HG02852 (cell line): ENCODE measurements at regions not wholly inside any gene's neighbourhood (a gene's known extent, or its start where the extent isn't known, plus 50 kb on each side); places are given as distances from the start of the nearest gene placed in this dataset.

ENCODE experiments used
- ATAC-seq: cut with Tn5 transposase; IDR thresholded peaks from one replicate; pipeline ENCODE4 v1.9.1; 2021; ENCODE audit warnings: mild to moderate bottlenecking, moderate library complexity; ENCODE audit not compliant: unreplicated experiment

DNA sequence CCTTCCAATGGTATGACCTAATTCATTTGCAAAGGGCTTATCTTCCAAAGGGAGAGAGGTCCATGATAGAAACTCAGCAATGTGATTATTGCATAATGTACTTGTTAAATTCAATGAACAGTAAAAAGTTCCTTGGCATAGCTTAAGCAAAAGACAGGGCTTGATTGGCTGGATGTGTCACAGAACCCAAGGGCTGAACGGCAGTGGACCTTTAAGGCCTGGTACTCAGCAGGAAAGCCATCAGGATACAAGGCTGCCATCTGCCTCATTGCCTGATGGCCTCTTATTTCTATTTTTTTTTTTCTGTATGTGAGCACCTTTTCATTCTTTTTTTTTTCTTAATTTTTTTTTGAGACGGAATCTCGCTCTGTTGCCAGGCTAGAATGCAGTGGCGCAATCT lies 208.9 kb upstream of the WSCD1 start:
- no peak for ATAC-seq

DNA sequence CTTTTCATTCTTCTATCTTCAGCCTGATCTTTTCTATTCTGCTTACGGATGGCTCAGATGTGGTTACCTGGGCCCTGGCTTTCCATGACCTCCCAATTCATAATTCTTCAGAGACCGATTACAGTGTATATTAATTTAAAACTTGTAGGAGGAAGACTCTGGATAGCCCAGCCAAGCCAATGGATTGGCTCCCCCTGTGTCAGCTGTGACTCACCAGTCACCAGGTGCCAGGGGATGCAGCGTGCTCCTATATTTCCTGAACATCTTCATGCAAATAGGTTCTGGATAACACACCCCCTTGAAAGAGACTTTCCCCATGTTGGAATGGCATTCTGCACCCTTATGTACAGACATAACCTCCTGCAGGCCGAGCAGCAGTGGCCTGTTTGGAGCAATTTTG lies 208.3 kb upstream of the WSCD1 start:
- no peak for ATAC-seq

DNA sequence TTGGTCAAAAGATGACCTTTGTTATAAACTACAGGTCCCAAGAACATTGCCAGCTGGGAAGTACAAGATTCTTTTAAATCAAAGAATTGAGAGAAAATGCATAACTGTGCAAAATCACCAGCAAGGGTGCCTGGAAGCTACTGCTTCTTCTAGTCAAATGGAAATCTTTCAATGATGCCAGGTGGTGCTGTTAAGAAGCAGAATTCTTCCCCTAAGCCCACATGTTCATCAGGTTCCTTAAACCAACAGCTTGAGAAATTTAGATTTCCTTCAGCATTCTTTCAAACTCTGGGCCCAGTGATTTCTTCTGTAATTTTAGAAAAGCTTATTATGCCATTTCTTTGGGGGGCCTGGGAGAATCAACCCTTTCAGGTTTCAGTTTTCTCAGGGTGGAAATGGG lies 207.8 kb upstream of the WSCD1 start:
- ATAC-seq, result no peak

DNA sequence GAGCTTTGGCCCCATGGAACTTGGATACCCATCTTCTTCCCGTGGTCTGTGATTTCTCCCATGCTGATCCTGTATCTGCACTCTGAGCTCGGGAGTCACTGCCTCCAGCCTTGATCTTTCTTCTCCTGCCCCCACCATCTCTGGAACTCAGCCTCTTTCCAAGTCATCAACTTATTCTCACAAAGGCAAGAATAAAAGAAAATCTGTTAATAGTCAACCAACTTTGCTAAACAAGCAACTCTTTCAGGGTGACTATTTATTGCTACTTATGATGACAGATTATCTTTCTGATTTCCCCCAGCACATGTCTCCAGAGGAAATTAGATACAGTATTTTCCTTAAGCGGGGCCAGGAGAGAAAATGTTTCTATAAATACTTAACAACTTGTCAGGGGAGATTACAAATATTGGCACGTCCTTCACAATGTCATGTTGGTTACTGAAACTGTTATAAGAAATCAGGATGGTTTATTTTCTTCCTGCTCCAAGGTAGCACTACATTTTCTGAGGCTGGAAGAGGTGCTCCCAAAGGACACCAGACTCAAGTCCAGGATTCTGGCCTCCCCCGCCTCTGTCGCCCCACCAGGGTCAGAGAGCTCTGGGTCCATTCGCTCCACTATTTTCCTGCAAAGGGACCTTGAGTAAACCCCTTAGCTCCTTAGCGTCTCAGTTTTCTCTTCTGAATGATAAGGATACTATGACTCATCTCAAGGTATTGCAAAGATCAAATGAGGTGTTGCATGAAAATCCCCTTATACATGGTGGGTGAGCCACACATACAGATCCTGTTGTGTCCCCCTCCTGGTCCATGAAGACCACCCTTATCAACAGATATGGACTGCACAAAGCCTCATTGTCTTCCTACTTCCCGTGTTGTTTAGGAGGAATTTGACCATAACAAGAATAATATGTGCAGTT lies 205.2 kb upstream of the WSCD1 start:
- ATAC-seq, result no peak

DNA sequence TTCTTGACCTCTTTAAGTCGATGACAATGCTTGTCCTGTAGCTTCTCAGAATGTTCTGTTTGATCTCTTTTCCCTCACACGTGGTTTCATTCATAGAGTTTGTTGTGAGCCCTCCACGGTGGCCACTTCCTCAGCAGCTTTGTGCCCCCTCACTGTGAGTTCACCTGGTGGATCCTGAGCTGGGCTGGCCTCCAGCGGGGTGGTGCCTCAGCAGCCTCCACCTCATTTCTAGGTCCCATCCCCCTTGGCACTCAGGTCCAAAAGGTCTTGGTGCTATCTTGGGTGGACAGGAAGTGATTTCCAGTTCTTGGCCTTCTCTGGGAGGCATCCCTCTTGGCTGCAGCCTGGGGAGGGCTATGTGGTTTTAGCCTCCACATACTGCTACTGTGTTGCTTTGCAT lies 203.2 kb upstream of the WSCD1 start:
- ATAC-seq, result no peak

DNA sequence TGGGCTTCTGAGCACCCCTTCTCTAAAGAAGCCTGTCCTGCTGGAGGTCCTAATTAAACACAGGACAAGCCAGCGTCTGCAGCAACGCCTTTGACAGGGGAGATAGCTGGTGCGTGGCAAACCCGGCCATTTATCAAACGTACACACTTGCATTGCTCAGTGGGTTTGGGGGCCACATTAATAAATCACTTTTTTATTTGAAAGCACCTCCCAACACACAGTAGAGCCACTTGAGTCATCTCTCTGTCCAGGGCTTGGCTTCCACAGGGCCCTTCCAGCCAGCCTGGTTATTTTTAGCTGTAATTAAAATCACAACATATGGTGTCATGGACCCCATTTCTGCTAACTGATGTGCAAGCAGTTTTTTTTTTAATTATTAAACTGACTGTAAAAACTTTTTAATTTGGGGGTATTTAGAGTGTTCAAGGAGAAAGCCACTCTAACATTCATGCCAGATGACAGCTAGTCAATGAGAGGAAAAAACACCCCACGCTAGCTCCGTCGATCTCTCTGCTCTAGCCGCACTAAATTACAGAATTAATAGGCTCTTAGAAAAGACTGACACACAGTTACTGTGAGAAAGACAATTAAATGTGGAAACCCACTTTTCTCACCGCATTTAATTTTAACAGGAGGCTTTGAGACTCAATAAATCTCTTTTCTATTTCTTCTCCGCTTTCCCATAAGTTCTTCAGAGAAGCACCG lies 201.0 kb upstream of the WSCD1 start:
- no peak for ATAC-seq

DNA sequence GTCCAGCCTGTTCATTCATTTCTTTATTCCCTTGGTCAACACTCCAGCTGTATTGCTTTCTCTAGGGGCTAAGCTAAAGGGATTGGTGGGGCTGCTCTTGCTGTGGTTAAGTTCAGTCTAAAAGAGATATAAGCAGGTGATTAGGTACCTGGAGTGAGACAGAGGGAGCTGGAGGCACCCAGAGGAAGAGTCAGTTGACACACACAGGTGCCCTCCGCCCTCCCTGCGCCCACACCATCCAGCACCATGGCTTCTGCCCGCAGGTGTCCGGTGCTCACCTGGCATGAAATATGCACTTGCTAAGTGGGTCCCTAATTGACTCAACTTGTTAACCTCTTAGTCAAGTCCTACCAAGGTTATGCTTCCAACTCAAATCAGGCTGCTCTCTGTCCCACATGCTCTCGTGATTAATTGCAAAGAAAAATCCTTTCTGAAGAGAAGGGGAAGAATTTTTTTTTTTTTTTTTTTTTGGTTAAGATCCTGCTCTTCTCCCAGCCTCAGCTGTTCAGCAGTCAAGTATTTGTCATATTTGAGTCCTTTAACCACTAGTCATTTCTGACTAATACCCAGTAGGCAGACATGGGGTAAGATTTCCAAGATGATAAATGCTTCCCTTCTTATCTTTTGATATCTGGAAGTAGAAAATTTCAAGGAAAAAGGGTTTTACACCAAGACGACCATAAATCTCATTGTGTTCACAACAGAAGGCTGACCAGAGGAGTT lies 199.8 kb upstream of the WSCD1 start:
- no peak for ATAC-seq

DNA sequence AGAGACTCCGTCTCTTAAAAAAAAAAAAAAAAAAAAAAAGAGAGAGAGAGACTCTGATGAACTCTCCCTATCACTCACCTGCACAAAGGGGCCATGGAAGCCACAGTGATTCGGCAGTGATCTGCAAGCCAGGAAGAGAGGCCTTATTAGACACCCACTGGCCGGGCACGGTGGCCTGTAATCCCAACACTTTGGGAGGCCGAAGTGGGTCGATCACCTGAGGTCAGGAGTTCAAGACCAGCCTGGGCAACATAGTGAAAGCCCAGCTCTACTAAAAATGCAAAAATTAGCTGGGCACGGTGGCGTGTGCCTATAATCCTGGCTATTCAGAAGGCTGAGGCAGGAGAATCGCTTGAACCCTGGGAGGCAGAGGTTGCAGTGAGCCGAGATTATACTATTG lies 198.5 kb upstream of the WSCD1 start:
- ATAC-seq, result no peak

DNA sequence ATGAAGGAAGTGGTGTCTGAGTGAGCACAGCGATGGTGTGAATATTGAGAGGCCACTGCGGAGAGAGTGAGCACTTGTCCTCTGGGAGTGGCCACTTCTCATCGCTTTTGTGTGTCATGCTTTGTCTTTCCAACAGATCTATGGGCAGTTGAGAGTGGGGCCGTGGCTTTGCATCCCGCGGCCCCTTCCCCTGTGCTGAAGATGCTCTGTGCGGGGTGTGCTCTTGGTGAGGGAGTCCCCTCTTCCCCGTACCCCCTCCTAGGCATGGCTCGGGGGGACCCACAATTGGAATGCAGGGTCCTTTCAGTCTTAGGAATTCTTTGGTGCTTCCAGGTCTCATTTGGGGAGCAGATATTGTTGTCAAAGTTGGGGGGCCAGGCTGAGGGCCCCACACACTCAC lies 197.3 kb upstream of the WSCD1 start:
- ATAC-seq, result no peak

DNA sequence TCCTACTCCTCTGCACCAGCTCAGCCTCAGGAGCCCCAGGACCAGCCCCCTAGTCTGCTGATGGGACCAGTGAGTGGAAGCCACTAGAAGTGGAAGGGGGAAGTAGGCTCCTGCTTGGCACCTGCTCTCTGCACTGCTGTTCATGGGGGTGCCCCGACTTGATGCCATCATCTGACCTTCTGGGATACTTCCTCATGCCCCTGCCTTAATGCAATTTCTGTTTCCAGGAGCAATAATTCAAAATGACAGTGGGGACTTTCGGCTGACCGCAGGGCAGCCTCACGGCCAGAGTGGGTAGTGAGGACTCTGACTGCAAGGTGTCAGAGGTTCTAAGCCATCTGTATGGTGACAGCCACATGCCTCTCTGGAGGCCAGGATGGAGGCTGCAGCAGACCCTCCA lies 196.4 kb upstream of the WSCD1 start:
- ATAC-seq, result no peak

DNA sequence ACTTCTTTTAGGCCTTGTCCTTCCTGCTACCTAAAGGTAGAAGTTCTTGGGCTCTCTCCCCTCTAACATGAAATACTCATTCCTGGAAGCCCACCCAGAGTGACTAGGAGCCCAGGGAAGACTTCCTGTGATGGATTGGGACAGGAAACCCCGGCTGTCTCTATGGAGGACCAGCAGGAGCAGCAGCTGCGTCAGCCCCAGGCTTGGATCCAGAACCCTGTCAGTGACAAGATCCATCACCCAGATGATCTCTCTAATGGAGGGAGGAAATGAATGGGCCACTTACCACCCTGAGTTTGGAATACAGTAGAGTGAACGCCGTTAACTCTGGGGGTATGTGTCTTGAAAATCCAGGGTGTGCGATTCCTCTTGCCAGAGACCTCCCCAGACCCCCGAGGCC lies 195.7 kb upstream of the WSCD1 start:
- no peak for ATAC-seq

DNA sequence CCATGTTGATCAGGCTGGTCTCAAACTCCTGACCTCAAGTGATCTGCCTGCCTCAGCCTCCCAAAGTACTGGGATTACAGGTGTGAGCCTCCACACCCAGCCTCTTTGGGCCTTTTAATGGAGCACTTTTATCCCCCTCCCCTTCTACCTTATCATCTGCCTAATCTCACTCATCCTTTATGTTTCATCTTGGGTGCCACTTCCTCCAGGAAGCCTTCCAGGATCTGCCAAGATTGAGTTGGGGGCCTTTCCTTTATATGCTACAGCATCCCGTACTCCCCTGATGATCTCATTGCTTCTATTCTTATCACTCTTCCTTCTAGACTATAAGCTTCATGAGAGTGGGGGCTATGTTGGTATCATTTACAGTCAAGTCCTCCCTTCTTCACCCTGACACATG lies 192.8 kb upstream of the WSCD1 start:
- no peak for ATAC-seq

DNA sequence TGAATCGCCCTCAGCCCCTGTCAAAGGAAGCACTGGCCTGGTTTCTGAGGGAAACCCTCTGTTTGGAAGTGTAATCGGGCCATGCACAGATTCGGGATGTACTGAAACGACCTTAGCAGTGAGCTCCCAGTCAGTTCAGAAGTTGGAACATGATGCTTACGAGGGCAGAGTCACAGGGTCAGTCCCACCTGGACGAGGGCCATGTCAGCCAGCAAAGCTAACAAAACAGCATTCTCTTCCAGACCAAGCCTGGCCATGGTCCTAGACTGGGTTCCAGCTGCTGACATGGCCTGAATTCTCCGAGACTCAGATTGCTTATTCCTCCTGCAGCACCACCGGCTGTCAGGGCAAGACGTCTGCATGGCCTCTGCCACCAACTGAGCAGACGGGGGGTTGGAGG lies 192.2 kb upstream of the WSCD1 start:
- no peak for ATAC-seq

DNA sequence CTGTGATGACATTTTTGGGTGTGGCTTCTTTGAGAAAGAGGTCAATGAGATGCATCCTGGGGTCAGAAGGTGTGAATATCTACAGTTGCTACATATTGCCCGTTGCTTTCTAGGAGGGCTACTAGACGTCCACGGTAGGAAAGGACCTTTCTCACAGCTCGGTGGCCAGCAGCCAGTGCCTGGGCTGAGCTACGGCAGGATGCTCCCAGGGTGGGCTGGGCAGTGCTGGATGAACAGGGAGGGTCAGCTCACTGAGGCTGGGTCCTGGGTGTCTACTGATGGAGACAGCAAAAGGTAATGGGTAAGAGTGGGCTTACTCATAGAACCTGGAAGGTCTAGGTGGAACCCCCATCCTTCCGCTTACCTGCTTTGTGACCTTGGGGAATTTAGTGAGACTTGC lies 188.3 kb upstream of the WSCD1 start:
- no peak for ATAC-seq

DNA sequence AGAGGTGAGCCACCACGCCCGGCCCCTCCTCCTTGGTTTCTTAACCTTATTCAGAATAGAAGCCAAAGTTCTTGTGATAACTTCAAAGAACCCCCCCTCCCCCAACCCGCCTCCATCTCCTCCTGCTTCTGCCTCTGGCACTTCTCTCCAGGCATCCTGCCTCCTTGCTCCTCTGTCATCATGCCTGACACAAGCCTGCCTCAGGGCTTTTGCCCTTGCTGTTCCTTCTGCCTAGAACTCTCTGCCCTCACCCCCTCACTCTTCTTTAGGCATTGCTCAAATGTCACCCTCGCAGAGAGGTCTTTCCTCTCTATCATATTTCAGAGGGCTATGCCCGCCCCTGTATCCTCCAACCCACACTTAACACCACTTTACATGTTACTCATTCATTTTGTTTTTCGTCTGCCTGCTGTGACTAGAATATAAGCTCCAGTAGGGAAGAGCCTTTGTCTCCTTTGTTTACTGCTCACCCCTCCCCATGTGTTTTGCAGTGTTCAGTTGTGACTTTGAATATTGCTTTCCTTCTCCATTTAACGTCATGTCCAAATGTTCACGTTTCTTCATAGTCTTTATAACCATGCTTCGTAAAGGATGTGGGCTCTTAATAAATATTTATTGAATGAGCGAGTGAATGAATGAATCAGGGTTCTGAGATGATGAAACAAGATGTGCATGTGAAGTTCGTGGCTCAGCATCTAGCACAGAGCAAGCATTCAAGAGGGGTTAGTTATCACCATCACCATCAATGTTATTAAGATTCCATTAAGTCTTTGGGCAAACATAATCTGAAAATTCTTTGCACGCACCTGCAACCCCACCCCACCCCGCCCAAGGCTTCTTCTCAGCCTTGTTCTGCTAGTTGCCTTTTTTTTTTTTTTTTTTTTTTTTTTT lies 186.2 kb upstream of the WSCD1 start:
- no peak for ATAC-seq

DNA sequence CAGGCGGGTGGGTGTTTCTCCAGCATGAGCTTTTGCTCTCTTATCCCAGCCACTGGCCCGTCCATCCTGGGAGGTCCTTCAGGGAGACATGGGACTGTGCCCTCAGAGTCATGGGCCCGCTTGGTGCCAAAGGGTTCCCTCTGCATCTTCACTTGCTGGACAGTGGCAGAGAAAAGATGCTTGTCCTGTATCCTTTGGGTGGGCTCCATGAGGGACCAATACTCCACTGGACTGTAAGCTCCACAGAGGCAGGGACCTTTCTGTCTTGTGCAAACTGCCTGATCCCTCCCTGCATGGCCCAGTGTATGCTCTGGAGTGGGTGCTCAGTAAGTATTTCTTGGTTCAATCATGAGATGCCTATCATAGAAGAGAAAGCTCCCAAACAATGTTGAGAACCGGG lies 184.8 kb upstream of the WSCD1 start:
- ATAC-seq, result no peak

DNA sequence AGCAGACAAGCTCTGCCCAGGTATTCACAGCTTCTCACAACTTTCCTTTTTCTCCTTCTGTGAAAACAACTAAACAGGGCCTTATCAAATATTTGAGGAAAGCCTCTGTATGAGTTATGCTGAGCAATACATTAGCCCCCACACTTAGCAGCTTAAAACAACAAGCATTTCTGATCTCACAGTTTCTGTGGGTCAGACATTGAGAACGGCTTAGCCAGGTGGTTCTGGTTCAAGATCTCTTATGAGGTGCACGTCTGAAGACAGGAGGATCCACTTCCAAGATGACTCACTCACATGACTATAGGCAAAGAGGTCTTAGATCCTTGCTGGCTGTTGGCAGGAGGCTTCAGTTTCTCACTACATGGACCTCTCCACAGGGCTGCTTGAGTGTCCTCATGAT lies 181.4 kb upstream of the WSCD1 start:
- ATAC-seq, result no peak

DNA sequence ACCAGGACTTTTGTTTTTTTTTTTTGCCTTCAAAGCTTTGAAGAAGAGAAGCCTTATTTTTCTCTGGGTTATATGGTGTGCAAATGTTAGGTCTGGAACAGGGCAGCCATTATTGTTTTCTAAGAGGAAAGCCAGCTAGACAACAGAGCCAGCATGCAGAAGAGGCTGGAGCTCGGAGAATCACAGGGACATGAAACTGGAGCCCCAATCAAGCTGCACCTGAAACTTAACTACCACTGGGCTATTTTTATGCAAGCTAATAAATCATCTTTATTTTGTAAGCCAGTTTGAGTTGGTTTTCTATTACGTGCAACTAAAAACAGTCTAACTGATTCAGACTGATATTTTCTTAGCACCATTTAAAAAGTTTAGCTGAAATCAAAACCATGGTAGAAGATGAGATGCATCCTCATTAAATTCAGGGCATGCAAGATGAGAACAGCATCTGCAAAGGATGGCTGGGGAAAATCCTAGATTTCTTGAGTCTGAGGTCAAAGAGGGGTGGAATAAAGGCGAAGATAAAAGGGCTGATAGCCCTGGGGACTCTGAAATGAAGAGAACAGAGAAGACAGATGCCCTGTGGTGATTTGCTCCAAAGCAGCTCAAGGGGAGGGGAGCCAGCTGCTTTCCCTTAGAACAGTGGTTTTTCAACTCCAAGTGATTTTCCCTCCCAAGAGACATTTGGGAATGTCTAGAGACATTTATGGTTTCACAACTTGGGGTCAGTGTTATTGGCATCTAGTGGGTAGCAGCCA lies 177.1 kb upstream of the WSCD1 start:
- no peak for ATAC-seq

DNA sequence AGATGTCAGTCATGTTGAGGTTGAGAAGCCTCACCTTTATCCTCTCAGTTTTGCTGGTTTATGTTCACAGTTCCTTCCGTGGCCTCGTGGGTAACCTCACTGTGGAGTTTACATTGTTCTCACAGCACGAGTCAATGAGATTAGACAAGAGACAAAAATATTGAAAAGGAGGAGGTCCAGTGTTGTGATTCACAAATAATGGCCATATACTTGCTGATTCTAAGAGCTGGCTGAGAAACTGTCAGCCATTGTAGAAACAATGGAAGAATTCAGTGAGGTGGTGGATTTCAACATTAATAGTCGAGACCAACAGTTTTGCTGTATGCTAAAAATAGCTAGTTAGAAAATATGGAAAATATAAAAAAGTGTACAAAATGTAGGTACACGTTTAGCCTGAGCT lies 176.4 kb upstream of the WSCD1 start:
- ATAC-seq, result no peak

DNA sequence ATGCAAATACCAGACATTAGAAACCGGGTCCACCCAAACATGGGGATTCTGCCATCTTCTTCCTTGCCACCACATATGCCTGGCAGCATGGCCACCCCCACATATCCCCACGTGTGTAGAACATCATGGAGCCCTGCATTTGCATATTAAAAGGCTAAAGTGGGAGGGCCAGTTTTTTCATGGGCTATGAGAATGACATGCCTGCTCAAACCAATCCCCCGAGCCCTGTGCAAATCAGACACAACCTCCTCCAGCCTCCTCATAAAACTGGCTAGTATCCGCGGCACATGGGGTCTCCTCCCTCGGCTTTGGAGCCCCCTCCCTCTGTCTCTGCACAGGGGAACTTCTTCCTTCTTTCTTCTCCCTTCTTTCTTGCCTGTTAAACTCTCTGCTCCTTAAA lies 174.9 kb upstream of the WSCD1 start:
- no peak for ATAC-seq
